ENCODE measurements at regions not wholly inside any gene's neighbourhood (a gene's known extent, or its start where the extent isn't known, plus 50 kb on each side); places are given as distances from the start of the nearest gene placed in this dataset.

DNA sequence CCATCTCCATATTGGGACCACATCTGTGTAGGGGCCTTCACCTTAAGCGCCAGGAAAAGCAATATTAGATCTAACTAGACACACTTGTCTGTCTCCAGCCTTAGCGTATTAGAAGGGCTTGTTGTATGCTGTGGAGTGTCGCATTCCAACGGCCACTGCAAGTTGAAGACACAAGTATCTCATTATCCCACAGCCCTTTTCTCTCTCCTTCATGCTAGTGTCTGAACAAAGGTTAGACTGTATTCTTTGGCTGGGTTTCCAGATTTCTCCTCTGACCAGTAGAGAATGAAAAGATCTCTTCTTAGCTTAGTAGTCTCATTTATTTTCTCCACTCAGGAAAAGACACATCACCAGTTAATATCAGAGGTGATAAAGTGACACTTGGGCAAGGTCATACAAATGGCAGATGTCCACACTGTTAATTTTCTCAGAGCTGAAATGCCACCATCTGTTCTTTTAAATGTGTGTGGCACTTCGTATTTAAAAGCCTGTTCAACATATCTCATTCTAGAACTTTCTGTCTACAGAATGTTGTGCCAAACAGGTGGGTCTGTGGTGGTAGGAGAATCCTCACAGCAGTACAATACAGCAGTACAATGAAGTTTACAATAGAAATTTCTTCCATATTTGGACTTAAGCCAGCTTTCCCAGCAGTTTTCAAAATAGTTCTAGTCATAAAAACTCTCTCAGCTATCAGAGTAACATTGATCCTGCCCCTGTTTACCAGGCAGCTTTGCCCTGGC is 94.0 kb upstream of the ITGA6 start:
- TF ChIP-seq, protein P1, sequence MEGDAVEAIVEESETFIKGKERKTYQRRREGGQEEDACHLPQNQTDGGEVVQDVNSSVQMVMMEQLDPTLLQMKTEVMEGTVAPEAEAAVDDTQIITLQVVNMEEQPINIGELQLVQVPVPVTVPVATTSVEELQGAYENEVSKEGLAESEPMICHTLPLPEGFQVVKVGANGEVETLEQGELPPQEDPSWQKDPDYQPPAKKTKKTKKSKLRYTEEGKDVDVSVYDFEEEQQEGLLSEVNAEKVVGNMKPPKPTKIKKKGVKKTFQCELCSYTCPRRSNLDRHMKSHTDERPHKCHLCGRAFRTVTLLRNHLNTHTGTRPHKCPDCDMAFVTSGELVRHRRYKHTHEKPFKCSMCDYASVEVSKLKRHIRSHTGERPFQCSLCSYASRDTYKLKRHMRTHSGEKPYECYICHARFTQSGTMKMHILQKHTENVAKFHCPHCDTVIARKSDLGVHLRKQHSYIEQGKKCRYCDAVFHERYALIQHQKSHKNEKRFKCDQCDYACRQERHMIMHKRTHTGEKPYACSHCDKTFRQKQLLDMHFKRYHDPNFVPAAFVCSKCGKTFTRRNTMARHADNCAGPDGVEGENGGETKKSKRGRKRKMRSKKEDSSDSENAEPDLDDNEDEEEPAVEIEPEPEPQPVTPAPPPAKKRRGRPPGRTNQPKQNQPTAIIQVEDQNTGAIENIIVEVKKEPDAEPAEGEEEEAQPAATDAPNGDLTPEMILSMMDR (IDR thresholded peaks at IDR 0.05) = no peak
- no peak for TF ChIP-seq SIN3A (IDR thresholded peaks at IDR 0.05; ENCODE audit: borderline replicate concordance, insufficient read depth, low read depth, low read length)

All from Panc1 (cell line).